ENCODE measurements at regions not wholly inside any gene's neighbourhood (a gene's known extent, or its start where the extent isn't known, plus 50 kb on each side); places are given as distances from the start of the nearest gene placed in this dataset.
"Not testable (repeated sequence)": the region's sequence is repeated elsewhere in the genome, so short reads cannot be mapped to it uniquely, and the experiment has no call there.

GRCh38 chr5:164312801-164313200 lies 807.4 kb downstream of the MAT2B start:
- Histone ChIP-seq H3K9ac (ENCODE audit: insufficient read length) (no peak overlapping the region), H3K9me3 (ENCODE audit: low read depth, low read length) (no peaks in the 10 kb centered on the region), H3K27ac (no peak overlapping the region), H3K36me3 (ENCODE audit: insufficient read depth, low read length) (no peaks in the 10 kb centered on the region), H3K4me3 (no peak overlapping the region)
- TF ChIP-seq EZH2 (IDR thresholded peaks at IDR 0.05) (no peak), POLR2AphosphoS5 (IDR thresholded peaks at IDR 0.05; ENCODE audit: borderline replicate concordance, low read depth, low read length) (no peak), FOXP2 (optimal IDR thresholded peaks at IDR 0.05; ENCODE audit: control extremely low read depth, extremely low read length, insufficient read depth) (no peak)
- no peak for DNase-seq (ENCODE audit: low read depth, low spot score)

GRCh38 chr5:164317676-164318075 lies 812.3 kb downstream of the MAT2B start:
- Histone ChIP-seq H3K9ac (ENCODE audit: insufficient read length) (no peak overlapping the region), H3K4me3 (no peak overlapping the region), H3K36me3 (ENCODE audit: insufficient read depth, low read length) (no peaks in the 10 kb centered on the region), H3K27ac (no peak overlapping the region), H3K9me3 (ENCODE audit: low read depth, low read length) (no peaks in the 10 kb centered on the region)
- TF ChIP-seq FOXP2 (optimal IDR thresholded peaks at IDR 0.05; ENCODE audit: control extremely low read depth, extremely low read length, insufficient read depth), result no peak
- no peak for TF ChIP-seq POLR2AphosphoS5 (IDR thresholded peaks at IDR 0.05; ENCODE audit: borderline replicate concordance, low read depth, low read length)
- no peak for DNase-seq (ENCODE audit: low read depth, low spot score)

- DNase-seq (ENCODE audit: low read depth, low spot score), result no peak
- Histone ChIP-seq H3K9me3 (ENCODE audit: low read depth, low read length) (no peaks in the 10 kb centered on the region), H3K36me3 (ENCODE audit: insufficient read depth, low read length) (no peaks in the 10 kb centered on the region), H3K4me3 (no peak overlapping the region), H3K9ac (ENCODE audit: insufficient read length) (no peak overlapping the region), H3K27ac (no peak overlapping the region)
- TF ChIP-seq EZH2 (IDR thresholded peaks at IDR 0.05) (no peak), POLR2AphosphoS5 (IDR thresholded peaks at IDR 0.05; ENCODE audit: borderline replicate concordance, low read depth, low read length) (no peak), FOXP2 (optimal IDR thresholded peaks at IDR 0.05; ENCODE audit: control extremely low read depth, extremely low read length, insufficient read depth) (no peak)
Measured at GRCh38 chr5:164319161-164319560, 813.7 kb downstream of the MAT2B start.

- TF ChIP-seq EZH2 (IDR thresholded peaks at IDR 0.05) (no peak), FOXP2 (optimal IDR thresholded peaks at IDR 0.05; ENCODE audit: control extremely low read depth, extremely low read length, insufficient read depth) (no peak), POLR2AphosphoS5 (IDR thresholded peaks at IDR 0.05; ENCODE audit: borderline replicate concordance, low read depth, low read length) (no peak)
- no peak for DNase-seq (ENCODE audit: low read depth, low spot score)
- Histone ChIP-seq H3K9ac (ENCODE audit: insufficient read length) (no peak overlapping the region), H3K36me3 (ENCODE audit: insufficient read depth, low read length) (no peaks in the 10 kb centered on the region), H3K27ac (no peak overlapping the region), H3K9me3 (ENCODE audit: low read depth, low read length) (no peaks in the 10 kb centered on the region), H3K4me3 (no peak overlapping the region)
Measured at GRCh38 chr5:164324239-164324638, 818.8 kb downstream of the MAT2B start.

- H3K4me3 ChIP-seq, result no peak overlapping the region
- no peak for DNase-seq (ENCODE audit: low read depth, low spot score)
- no peak overlapping the region for H3K9ac ChIP-seq (ENCODE audit: insufficient read length)
- H3K36me3 ChIP-seq (ENCODE audit: insufficient read depth, low read length), result no peaks in the 10 kb centered on the region
- no peak overlapping the region for H3K27ac ChIP-seq
- TF ChIP-seq FOXP2 (optimal IDR thresholded peaks at IDR 0.05; ENCODE audit: control extremely low read depth, extremely low read length, insufficient read depth), result no peak
- no peak for TF ChIP-seq POLR2AphosphoS5 (IDR thresholded peaks at IDR 0.05; ENCODE audit: borderline replicate concordance, low read depth, low read length)
- no peak for TF ChIP-seq EZH2 (IDR thresholded peaks at IDR 0.05)
- no peaks in the 10 kb centered on the region for H3K9me3 ChIP-seq (ENCODE audit: low read depth, low read length)
Measured at GRCh38 chr5:164326219-164326618, 820.8 kb downstream of the MAT2B start.

- H3K27ac ChIP-seq; H3K9me3 ChIP-seq (ENCODE audit: low read depth, low read length); H3K4me3 ChIP-seq; H3K9ac ChIP-seq (ENCODE audit: insufficient read length); H3K36me3 ChIP-seq (ENCODE audit: insufficient read depth, low read length): not testable (repeated sequence)
- peak; percentile 34 for DNase-seq (ENCODE audit: low read depth, low spot score)
Measured at GRCh38 chr5:164327166-164327565, 821.7 kb downstream of the MAT2B start.

GRCh38 chr5:164332349-164333196 lies 827.2 kb downstream of the MAT2B start:
- H3K9me3 ChIP-seq (ENCODE audit: low read depth, low read length), result no peaks in the 10 kb centered on the region
- no peaks in the 10 kb centered on the region for H3K36me3 ChIP-seq (ENCODE audit: insufficient read depth, low read length)
- no peak overlapping the region for H3K27ac ChIP-seq
- H3K9ac ChIP-seq (ENCODE audit: insufficient read length), result no peak overlapping the region
- TF ChIP-seq POLR2AphosphoS5 (IDR thresholded peaks at IDR 0.05; ENCODE audit: borderline replicate concordance, low read depth, low read length) (no peak), EZH2 (IDR thresholded peaks at IDR 0.05) (no peak), FOXP2 (optimal IDR thresholded peaks at IDR 0.05; ENCODE audit: control extremely low read depth, extremely low read length, insufficient read depth) (no peak)
- no peak for DNase-seq (ENCODE audit: low read depth, low spot score)
- H3K4me3 ChIP-seq, result no peak overlapping the region

GRCh38 chr5:164335837-164336236 lies 830.4 kb downstream of the MAT2B start:
- no peak overlapping the region for H3K9ac ChIP-seq (ENCODE audit: insufficient read length)
- H3K4me3 ChIP-seq, result no peak overlapping the region
- TF ChIP-seq POLR2AphosphoS5 (IDR thresholded peaks at IDR 0.05; ENCODE audit: borderline replicate concordance, low read depth, low read length) (no peak), FOXP2 (optimal IDR thresholded peaks at IDR 0.05; ENCODE audit: control extremely low read depth, extremely low read length, insufficient read depth) (no peak), EZH2 (IDR thresholded peaks at IDR 0.05) (no peak)
- no peaks in the 10 kb centered on the region for H3K36me3 ChIP-seq (ENCODE audit: insufficient read depth, low read length)
- H3K27ac ChIP-seq, result no peak overlapping the region
- no peak for DNase-seq (ENCODE audit: low read depth, low spot score)
- no peaks in the 10 kb centered on the region for H3K9me3 ChIP-seq (ENCODE audit: low read depth, low read length)

- H3K36me3 ChIP-seq (ENCODE audit: insufficient read depth, low read length), result no peaks in the 10 kb centered on the region
- H3K27ac ChIP-seq, result no peak overlapping the region
- TF ChIP-seq POLR2AphosphoS5 (IDR thresholded peaks at IDR 0.05; ENCODE audit: borderline replicate concordance, low read depth, low read length) (no peak), FOXP2 (optimal IDR thresholded peaks at IDR 0.05; ENCODE audit: control extremely low read depth, extremely low read length, insufficient read depth) (no peak), EZH2 (IDR thresholded peaks at IDR 0.05) (no peak)
- no peaks in the 10 kb centered on the region for H3K9me3 ChIP-seq (ENCODE audit: low read depth, low read length)
- no peak overlapping the region for H3K4me3 ChIP-seq
- H3K9ac ChIP-seq (ENCODE audit: insufficient read length), result no peak overlapping the region
- DNase-seq (ENCODE audit: low read depth, low spot score), result no peak
Measured at GRCh38 chr5:164336276-164336675, 830.9 kb downstream of the MAT2B start.
